GM18517 (cell line): ENCODE measurements at regions not wholly inside any gene's neighbourhood (a gene's known extent, or its start where the extent isn't known, plus 50 kb on each side); places are given as distances from the start of the nearest gene placed in this dataset.

Experiments used
- ATAC-seq: cut with Tn5 transposase; IDR thresholded peaks from one replicate; pipeline ENCODE4 v1.9.1; 2021; ENCODE audit warnings: mild to moderate bottlenecking, moderate library complexity; ENCODE audit not compliant: unreplicated experiment

- ATAC-seq: no peak
Observed at GRCh38 chr10:4535521-4535920, 290.5 kb upstream of the AKR1E2 start.

- ATAC-seq: no peak
Observed at GRCh38 chr10:4533621-4534020, 292.4 kb upstream of the AKR1E2 start.

DNA sequence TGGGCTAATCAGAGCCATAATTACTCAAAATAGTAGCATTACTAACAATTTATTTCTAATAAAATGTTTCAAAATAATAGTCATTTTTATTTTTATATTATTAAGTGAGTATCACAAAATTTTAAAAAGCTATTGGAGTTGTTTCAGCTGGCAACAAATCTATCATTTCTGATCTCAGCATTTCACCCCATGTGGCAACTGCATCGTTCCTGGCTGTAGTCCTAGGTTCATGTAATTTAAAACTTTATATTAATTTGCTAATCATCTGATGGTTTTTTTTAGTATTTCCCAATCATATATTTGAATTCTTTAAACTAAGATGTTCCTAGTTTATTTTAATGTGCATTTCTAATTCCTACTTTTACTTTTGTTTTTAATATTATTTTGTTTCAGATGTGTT, 293.0 kb upstream of the AKR1E2 start:
- ATAC-seq: no peak

- ATAC-seq: no peak
Observed at GRCh38 chr10:4532467-4532866, 293.5 kb upstream of the AKR1E2 start.

- ATAC-seq: no peak
Observed at GRCh38 chr10:4532011-4532410, 294.0 kb upstream of the AKR1E2 start.

GRCh38 chr10:4529266-4529665, 296.7 kb upstream of the AKR1E2 start:
- ATAC-seq: no peak

DNA sequence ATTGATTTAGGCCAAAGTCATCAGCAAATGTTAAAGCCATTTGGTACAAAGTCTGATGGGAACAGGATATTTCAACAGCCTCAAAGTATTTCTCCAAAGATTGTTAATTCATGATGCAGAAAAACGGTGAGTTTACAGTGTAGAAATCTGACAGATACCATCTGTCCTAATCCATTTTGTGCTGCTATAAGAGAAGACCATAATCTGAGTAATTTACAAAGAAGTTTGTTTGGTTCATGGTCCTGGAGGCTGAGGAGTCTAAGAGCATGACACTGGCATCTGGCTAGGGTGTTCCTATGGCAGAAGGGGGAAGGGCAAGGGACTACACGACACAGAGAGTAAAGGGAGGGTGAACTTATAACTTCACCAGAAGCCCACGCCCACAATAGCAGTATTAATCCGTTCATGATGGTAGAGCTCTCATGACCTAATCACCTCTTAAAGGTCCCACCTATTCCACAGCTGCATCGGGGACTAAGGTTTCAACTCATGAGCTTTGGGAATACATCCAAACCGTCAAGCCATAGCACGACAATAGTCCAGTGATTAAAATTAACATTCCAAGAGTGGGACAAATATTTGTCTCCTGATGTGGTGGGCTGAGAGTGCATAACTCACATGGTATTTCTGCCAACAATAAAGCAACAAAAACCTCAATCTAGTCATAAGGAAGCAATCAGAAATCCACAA, 298.6 kb upstream of the AKR1E2 start:
- no peak for ATAC-seq

DNA sequence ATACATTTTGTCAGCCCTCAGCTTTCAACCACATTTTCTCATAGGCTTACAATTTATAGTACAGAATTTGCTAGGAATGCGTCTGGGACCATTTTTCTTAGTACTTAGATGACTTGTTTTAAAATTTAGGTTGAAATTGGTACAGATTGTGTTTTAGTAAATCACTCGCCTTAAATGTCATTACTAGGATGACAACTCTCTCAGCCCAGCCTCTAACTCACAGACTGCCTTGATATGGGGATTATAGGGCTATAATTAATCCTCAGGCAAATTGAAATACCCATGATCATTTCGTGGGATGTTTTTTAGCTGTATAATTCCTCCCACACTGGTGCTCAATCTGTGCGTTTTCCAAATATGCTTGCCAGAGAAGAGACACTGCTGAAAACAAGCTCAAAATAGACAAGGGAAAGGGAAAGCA, 299.7 kb upstream of the AKR1E2 start:
- no peak for ATAC-seq

- ATAC-seq: no peak
Observed at GRCh38 chr10:4525103-4525502, 300.9 kb upstream of the AKR1E2 start.

GRCh38 chr10:4522296-4523000, 303.6 kb upstream of the AKR1E2 start:
- peak; percentile 66 for ATAC-seq

- no peak for ATAC-seq
Observed at GRCh38 chr10:4519658-4520402, 306.2 kb upstream of the AKR1E2 start.

DNA sequence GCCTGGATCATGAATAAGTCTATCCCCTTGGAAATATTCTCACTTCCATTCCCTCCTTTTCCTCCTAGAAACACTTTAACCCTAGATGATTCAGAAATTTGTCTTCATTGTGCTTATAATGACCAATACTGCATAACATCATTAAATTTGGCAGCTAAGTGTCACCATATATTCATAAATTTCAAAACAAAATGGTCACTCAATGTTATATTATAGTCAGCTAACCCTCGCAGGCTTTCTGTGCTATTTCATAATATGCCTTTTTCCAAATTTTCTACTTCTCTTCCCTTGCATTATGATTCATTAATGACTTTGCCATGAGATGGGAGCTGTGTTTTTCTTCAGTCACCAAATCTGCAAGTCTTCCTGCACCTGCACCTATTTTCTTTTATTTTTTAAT, 308.3 kb upstream of the AKR1E2 start:
- no peak for ATAC-seq

- no peak for ATAC-seq
Observed at GRCh38 chr10:4515721-4516120, 310.3 kb upstream of the AKR1E2 start.

DNA sequence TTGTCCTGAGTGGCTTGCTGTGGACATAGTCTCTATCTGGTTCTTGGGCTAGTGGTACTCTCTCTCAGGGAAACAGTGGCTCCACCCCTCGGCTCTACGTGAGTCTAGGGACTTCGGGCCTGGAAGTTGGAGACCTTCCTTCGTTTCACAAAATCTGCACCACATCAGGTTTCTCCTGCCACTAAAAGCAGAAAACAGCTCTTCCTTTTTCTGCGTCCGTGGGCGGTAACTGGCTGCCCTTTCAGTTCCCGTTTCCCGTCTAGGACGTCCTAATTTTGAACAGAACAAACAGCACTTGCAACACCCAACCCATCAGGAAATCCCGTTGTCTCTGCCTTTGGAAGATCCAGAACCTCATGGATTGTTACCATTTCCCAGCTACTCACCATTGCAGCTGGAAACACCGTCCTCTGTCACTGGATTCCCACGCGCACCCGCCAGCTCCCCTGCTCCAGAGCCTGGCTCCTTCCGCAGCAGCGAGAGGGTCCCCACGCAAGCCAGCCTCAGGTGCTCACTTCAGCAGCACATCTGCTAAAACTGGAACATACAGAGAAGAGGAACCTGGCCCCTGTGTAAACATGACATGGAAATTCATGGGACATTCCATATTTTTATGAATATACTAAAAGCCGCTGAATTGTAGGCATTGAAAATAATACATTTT, 311.4 kb upstream of the AKR1E2 start:
- no peak for ATAC-seq

DNA sequence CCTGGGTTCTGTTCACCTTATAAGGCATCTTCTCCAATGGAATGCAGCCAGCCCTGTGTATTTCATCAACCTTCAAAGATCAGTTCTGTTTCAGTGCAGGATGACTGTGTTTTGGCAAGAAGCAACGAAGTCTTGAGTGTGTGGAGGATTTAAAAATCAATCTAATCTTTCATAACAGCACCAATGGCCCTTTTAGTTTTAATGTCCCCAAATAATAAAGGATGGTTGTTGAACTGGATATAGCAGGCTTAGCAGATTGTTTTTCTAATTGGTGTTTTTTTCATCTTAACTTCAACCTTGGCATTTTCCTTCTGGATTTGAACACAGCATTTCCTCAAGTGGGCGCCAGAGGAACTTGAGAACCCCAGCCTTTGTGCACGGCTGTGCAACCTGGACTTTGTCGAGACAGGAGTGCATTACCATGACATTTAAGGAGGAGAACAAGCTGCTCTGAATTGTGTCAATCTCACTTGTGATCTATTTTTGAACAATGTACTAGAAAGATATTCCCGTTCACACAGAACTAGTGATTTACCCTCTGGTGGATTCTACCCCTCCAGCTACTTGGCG, 313.3 kb upstream of the AKR1E2 start:
- no peak for ATAC-seq

GRCh38 chr10:4512196-4512595, 313.8 kb upstream of the AKR1E2 start:
- ATAC-seq: no peak

DNA sequence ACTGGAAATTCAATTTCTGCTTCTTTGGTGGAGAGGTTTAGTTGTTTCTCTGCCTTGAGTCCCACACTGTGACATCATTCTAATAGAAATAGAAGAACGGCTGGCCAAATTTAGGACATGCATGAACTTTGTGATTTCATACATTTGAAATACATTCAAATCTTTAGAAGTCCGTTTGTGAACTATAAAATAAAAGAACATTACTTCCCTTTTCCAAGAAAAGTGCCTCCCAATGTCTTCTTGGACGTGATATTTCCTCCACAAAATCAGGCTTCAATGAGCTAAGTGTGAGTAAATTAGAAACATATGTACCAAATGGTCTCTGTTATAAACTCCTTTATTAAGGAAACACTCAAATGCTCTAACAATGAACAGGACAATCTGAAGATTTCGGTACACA, 314.5 kb upstream of the AKR1E2 start:
- no peak for ATAC-seq

GRCh38 chr10:4509405-4509804, 316.6 kb upstream of the AKR1E2 start:
- ATAC-seq: no peak

DNA sequence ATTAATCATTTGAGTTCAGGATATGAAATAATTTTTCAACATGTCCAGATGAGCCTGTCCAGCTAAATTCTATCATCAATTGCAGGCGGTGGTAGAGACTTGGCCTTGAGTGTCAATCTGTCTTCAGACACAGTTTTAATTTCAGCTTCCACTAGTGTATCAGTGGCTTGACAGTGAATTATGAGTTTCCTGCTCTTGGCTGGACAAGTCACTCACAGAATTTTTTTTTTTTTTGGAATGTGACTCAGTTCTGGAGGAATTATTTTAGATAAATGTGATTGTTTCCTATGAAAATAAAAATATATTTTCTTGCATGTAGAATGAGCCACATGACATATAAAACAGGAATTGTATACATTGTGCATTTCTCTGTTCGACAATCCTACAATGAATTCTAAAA, 319.9 kb upstream of the AKR1E2 start:
- ATAC-seq: no peak

- ATAC-seq: no peak
Observed at GRCh38 chr10:4504550-4504949, 321.5 kb upstream of the AKR1E2 start.

- no peak for ATAC-seq
Observed at GRCh38 chr10:4503076-4503475, 322.9 kb upstream of the AKR1E2 start.
